Endothelial cell of umbilical vein (primary cell): ENCODE measurements at regions not wholly inside any gene's neighbourhood (a gene's known extent, or its start where the extent isn't known, plus 50 kb on each side); places are given as distances from the start of the nearest gene placed in this dataset.
"Not testable (repeated sequence)": the region's sequence is repeated elsewhere in the genome, so short reads cannot be mapped to it uniquely, and the experiment has no call there.

Experiments
- BruUV-seq: library from RNA; stranded (reverse); fragments of 400-500 nt; replicated peaks from 2 replicates; lab custom pipeline; 2021; lab: Mats Ljungman, UMichigan
- CTCF ChIA-PET: fragments of 300-600, 350-600 bp; sonication (Branson Sonifier 250); formaldehyde crosslinking; loops from one replicate; lab custom pipeline; 2021; ENCODE audit warnings: antibody characterized with exemption, inconsistent platforms; lab: Charles Lee
- POLR2A ChIA-PET: fragments of 300-600, 350-600 bp; sonication (Branson Sonifier 250); formaldehyde crosslinking; loops from one replicate; lab custom pipeline; 2021; ENCODE audit warnings: antibody characterized with exemption, inconsistent platforms; lab: Charles Lee
- DNase-seq: peaks from one replicate; pipeline ENCODE4 v3.0.0-alpha.2; 2011; ENCODE audit warnings: low read depth, low spot score
- FAIRE-seq: peaks from 2 replicates; lab custom pipeline; 2011; peaks lifted over from hg19 to GRCh38; lab: Jason Lieb, UNC
- H2AFZ ChIP-seq: 2 replicates; pipeline ENCODE4 v1.6.0; 2012; ENCODE audit warnings: low read depth, low read length, control low read depth, inconsistent platforms
- H3K27ac ChIP-seq: 2 replicates; pipeline ENCODE4 v1.5.1; 2011; ENCODE audit warnings: low read depth, mild to moderate bottlenecking, control low read depth, low read length, moderate library complexity; ENCODE audit not compliant: insufficient read depth
- H3K27me3 ChIP-seq, 2 experiments: 2 replicates each; pipeline versions ENCODE4 v1.6.0 to v1.6.1; 2011; ENCODE audit warnings: low read length in 2 of 2, mixed read lengths in 1 of 2; ENCODE audit not compliant: control insufficient read depth in 2 of 2, insufficient read depth in 2 of 2
- H3K36me3 ChIP-seq, 2 experiments: 2 replicates in 1 of 2; 3 replicates in 1 of 2; pipeline ENCODE4 v1.5.1; 2011; ENCODE audit warnings: low read length in 2 of 2, mild to moderate bottlenecking in 1 of 2, moderate library complexity in 1 of 2; ENCODE audit not compliant: control insufficient read depth in 2 of 2, insufficient read depth in 2 of 2; ENCODE audit errors: extremely low read depth in 1 of 2
- H3K4me1 ChIP-seq: 3 replicates; pipeline ENCODE4 v1.5.1; 2011; ENCODE audit warnings: mild to moderate bottlenecking, low read length; ENCODE audit not compliant: control insufficient read depth, insufficient read depth; ENCODE audit errors: extremely low read depth
- H3K4me2 ChIP-seq: 2 replicates; pipeline ENCODE4 v1.6.1; 2011; ENCODE audit warnings: low read length, control low read depth, mixed read lengths; ENCODE audit not compliant: insufficient read depth
- H3K4me3 ChIP-seq, 3 experiments: fragments of 200-600 bp in 1 of 3; sonication (generic), shearing (Covaris generic) in 1 of 3; replicated peaks in 1 of 3; 2 replicates each; pipeline ENCODE4 v1.5.1; 2011 to 2016; ENCODE audit warnings: control low read depth in 3 of 3, low read length in 3 of 3, mild to moderate bottlenecking in 2 of 3, inconsistent platforms in 1 of 3, low read depth in 1 of 3, moderate library complexity in 1 of 3; ENCODE audit not compliant: insufficient read depth in 1 of 3
- H3K79me2 ChIP-seq: 2 replicates; pipeline ENCODE4 v1.6.0; 2012; ENCODE audit warnings: low read length, inconsistent platforms; ENCODE audit not compliant: control insufficient read depth, insufficient read depth
- H3K9ac ChIP-seq: replicated peaks from 2 replicates; pipeline ENCODE3; 2011; ENCODE audit warnings: low read length, control low read depth; ENCODE audit not compliant: insufficient read depth; ENCODE audit errors: extremely low read depth
- H3K9me1 ChIP-seq: replicated peaks from 3 replicates; pipeline ENCODE4 v1.6.0; 2011; ENCODE audit warnings: mild to moderate bottlenecking, low read length; ENCODE audit not compliant: control insufficient read depth, insufficient read depth; ENCODE audit errors: extremely low read depth
- H3K9me3 ChIP-seq: replicated peaks from 2 replicates; pipeline ENCODE4 v1.5.1; 2012; ENCODE audit warnings: low read length, inconsistent platforms; ENCODE audit not compliant: control insufficient read depth, insufficient read depth
- H4K20me1 ChIP-seq: replicated peaks from 2 replicates; pipeline ENCODE3; 2011; ENCODE audit warnings: mild to moderate bottlenecking, low read length; ENCODE audit not compliant: control insufficient read depth, insufficient read depth; ENCODE audit errors: extremely low read depth
- FOS ChIP-seq: IDR thresholded peaks from 2 replicates; pipeline ENCODE4 v1.6.1; 2011; ENCODE audit warnings: mild to moderate bottlenecking, low read length, moderate library complexity, borderline replicate concordance; ENCODE audit not compliant: insufficient read depth
- JUN ChIP-seq: IDR thresholded peaks from 2 replicates; pipeline ENCODE4 v1.6.1; 2011; ENCODE audit warnings: borderline replicate concordance, low read depth; ENCODE audit not compliant: insufficient read length, insufficient read depth
- MAX ChIP-seq: IDR thresholded peaks from 2 replicates; pipeline ENCODE4 v1.6.1; 2011; ENCODE audit not compliant: insufficient read depth, insufficient read length
- POLR2A ChIP-seq: IDR thresholded peaks from 2 replicates; pipeline ENCODE4 v1.6.1; 2012; ENCODE audit warnings: low read depth, mild to moderate bottlenecking, control low read depth, low read length
- POLR2AphosphoS5 ChIP-seq: IDR thresholded peaks from 2 replicates; pipeline ENCODE4 v1.6.1; 2012; ENCODE audit warnings: low read depth, mild to moderate bottlenecking, control low read depth, low read length, moderate library complexity; ENCODE audit not compliant: insufficient read depth
- dilution Hi-C: fragments of 300-500 bp; cut with MboI; formaldehyde crosslinking; loops from one replicate; pipeline ENCODE4 v1.15.0; 2019; ENCODE audit warnings: low sequenced_read_pairs; ENCODE audit not compliant: extremely low pct_ligation_motif_present
- intact Hi-C: fragments of 100-400 bp; cut with micrococcal nuclease; formaldehyde crosslinking; loops from one replicate; pipeline ENCODE4 v1.10.0; 2022
- TF ChIP-seq, protein P1 (sequence below), 2 donors: IDR thresholded peaks; 1 replicate in 1 of 2; 2 replicates in 1 of 2; pipeline ENCODE4 v1.5.1; 2011; ENCODE audit warnings: low read length in 2 of 2, mild to moderate bottlenecking in 2 of 2, moderate library complexity in 2 of 2, control low read depth in 1 of 2, inconsistent platforms in 1 of 2, low read depth in 1 of 2; ENCODE audit not compliant: insufficient read depth in 1 of 2; ENCODE audit errors: extremely low read depth in 1 of 2

DNA sequence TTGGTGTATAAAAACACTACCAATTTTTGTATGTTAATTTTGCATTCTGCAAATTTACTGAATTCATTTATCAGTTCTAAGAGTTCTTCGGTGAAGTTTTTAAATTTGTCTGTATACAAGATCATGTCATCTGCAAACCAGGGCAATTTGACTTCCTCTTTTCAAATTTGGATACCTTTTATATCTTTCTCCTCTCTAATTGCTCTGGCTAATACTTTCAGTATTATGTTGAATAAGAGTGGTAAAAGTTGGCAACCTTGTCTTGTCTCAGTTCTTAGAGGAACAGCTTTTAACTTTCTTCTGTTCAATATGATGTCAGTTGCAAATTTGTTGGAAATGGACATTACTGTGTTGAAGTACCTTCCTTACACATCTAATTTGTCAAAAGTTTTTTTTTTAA is 149.1 kb upstream of the ATP10B start:
- CTCF ChIA-PET, H3K36me3 ChIP-seq, H3K4me2 ChIP-seq, POLR2A ChIA-PET, H3K27ac ChIP-seq, dilution Hi-C loops, H3K79me2 ChIP-seq, DNase-seq, H3K9me1 ChIP-seq, H3K27me3 ChIP-seq, intact Hi-C loops, FAIRE-seq, BruUV-seq, H2AFZ ChIP-seq, H3K4me3 ChIP-seq, H3K9me3 ChIP-seq, H3K9ac ChIP-seq, H3K4me1 ChIP-seq, H4K20me1 ChIP-seq: not testable (repeated sequence)

GRCh38 chr5:160991205-160991604 is 139.2 kb upstream of the ATP10B start:
- Histone ChIP-seq H3K4me3 (no peak overlapping the region), H3K4me2 (no peak overlapping the region), H3K36me3 (no peaks in the 10 kb centered on the region), H3K9ac (no peak overlapping the region), H3K79me2 (no peaks in the 10 kb centered on the region), H4K20me1 (no peaks in the 10 kb centered on the region), H3K27me3 (no peaks in the 10 kb centered on the region), H3K9me1 (no peaks in the 10 kb centered on the region), H2AFZ (no peak overlapping the region), H3K9me3 (no peaks in the 10 kb centered on the region), H3K4me1 (no peaks in the 10 kb centered on the region), H3K27ac (no peak overlapping the region)
- no peak for FAIRE-seq
- intact Hi-C loops (no loop called here), dilution Hi-C loops (no loop called here)
- no peak for DNase-seq
- CTCF ChIA-PET = interaction anchor here (1.2 kb wide), 1 partner anchor 16 kb away, joined by 3 read pairs; no protein-coding TSS in a partner anchor
- TF ChIP-seq MAX (no peak), FOS (no peak), POLR2AphosphoS5 (no peak), POLR2A (no peak), JUN (no peak)
- TF ChIP-seq, protein P1, sequence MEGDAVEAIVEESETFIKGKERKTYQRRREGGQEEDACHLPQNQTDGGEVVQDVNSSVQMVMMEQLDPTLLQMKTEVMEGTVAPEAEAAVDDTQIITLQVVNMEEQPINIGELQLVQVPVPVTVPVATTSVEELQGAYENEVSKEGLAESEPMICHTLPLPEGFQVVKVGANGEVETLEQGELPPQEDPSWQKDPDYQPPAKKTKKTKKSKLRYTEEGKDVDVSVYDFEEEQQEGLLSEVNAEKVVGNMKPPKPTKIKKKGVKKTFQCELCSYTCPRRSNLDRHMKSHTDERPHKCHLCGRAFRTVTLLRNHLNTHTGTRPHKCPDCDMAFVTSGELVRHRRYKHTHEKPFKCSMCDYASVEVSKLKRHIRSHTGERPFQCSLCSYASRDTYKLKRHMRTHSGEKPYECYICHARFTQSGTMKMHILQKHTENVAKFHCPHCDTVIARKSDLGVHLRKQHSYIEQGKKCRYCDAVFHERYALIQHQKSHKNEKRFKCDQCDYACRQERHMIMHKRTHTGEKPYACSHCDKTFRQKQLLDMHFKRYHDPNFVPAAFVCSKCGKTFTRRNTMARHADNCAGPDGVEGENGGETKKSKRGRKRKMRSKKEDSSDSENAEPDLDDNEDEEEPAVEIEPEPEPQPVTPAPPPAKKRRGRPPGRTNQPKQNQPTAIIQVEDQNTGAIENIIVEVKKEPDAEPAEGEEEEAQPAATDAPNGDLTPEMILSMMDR (IDR thresholded peaks at IDR 0.05; ENCODE audit: extremely low read depth in 1 of 2, insufficient read depth in 1 of 2, low read depth in 1 of 2, low read length in 2 of 2) = no peak
- no TSS peak for BruUV-seq
- POLR2A ChIA-PET = no interaction called here
